ENCODE measurements at regions not wholly inside any gene's neighbourhood (a gene's known extent, or its start where the extent isn't known, plus 50 kb on each side); places are given as distances from the start of the nearest gene placed in this dataset.
"Not testable (repeated sequence)": the region's sequence is repeated elsewhere in the genome, so short reads cannot be mapped to it uniquely, and the experiment has no call there.

DNA sequence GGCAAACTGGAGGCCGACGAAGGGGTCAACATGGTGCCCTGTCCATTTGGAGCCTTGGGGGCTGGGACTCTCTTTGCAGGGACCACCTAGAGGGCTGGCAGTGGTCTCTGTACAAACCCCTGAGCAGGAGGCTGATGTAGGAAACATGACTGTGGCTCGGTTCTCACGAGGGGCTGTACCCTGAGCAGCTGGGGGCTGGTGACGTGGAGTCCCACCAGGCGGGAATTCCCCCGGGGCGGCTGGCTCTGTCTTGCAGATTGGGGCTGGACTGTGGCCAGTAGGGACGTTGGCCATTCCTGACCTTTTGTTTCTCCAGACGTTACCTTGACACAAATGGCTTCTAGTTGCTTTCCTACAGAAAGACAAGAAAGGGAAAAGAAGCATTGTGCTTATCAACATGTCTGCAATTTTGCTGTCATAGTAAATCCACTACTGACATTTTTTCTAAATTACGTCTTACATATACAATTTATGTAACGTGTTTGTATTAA, 115.6 kb upstream of the PRKX start:
- H3K27me3 Mint-ChIP-seq, result not testable (repeated sequence)

DNA sequence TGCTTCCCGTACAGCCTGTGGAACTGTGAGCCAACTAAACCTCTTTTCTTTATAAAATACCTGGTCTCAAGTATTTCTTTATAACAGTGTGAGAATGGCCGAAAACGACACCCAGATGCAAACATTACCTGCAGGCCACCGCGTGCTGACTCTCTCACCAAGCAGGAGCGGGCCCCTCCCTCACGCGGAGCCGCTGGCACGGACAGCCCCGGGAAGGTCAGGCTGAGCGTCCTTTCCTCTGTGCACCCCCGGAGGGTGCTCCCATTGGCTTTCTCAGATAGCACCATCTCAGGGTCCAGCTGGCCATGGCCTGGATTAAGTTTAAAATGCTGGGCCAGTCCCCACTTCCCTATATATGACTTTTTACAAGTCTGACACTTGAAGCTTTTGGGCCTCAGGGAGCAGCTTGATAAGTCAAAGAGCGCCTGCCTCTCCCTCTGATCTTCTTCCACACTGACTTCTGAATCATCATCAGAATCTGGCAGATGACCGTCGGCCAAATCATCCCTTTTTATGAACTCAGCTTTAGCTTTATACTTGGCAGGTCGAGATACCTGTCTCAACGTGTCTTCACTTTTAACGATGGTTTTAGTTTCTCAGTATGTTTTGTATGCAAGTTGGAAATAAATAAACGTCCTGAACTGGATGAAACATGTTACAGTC, 115.1 kb upstream of the PRKX start:
- H3K4me3 ChIP-seq (ENCODE audit: low read length); H3K9me3 ChIP-seq (ENCODE audit: low read length); H3K4me3 Mint-ChIP-seq; H3K9me3 Mint-ChIP-seq; H3K4me1 Mint-ChIP-seq; H3K27me3 Mint-ChIP-seq; H3K27ac Mint-ChIP-seq; H3K27me3 ChIP-seq (ENCODE audit: insufficient read depth, low read length, poor library complexity, severe bottlenecking); H3K4me1 ChIP-seq (ENCODE audit: insufficient read depth, low read length); POLR2A ChIA-PET; CTCF ChIA-PET; H3K27ac ChIP-seq (ENCODE audit: low read depth, low read length); H3K36me3 Mint-ChIP-seq; H3K36me3 ChIP-seq (ENCODE audit: insufficient read depth, low read length); DNase-seq: not testable (repeated sequence)

More for the DNA sequence above, 115.6 kb upstream of the PRKX start:
- H3K9me3 ChIP-seq (ENCODE audit: low read length); POLR2A ChIA-PET; H3K4me3 Mint-ChIP-seq; H3K36me3 Mint-ChIP-seq; H3K27ac Mint-ChIP-seq; H3K36me3 ChIP-seq (ENCODE audit: insufficient read depth, low read length); H3K4me1 Mint-ChIP-seq; H3K9me3 Mint-ChIP-seq; H3K4me3 ChIP-seq (ENCODE audit: low read length); H3K27me3 ChIP-seq (ENCODE audit: insufficient read depth, low read length, poor library complexity, severe bottlenecking); H3K4me1 ChIP-seq (ENCODE audit: insufficient read depth, low read length); DNase-seq; H3K27ac ChIP-seq (ENCODE audit: low read depth, low read length); CTCF ChIA-PET: not testable (repeated sequence)

DNA sequence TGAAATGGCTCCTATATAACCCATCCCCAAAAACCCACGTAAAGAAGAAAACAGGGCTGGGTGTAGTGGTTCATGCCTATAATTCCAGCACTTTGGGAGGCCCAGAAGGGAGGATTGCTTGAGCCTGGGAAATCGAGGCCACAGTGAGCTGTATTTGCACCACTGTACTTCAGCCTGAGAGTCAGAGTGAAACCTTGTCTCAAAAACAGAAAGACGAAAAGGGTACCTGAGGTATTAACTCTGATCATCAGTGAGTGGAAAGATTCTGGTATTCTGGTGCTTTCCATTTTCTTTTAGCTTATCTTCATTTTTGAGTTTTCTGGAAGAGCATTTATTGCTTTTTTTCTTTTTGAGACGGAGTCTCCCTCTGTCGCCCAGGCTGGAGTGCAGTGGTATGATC, 110.6 kb upstream of the PRKX start:
- H3K9me3 ChIP-seq (ENCODE audit: low read length); H3K27ac ChIP-seq (ENCODE audit: low read depth, low read length); H3K27ac Mint-ChIP-seq; DNase-seq; H3K4me1 ChIP-seq (ENCODE audit: insufficient read depth, low read length); H3K36me3 ChIP-seq (ENCODE audit: insufficient read depth, low read length); H3K4me3 Mint-ChIP-seq; H3K27me3 ChIP-seq (ENCODE audit: insufficient read depth, low read length, poor library complexity, severe bottlenecking); H3K4me1 Mint-ChIP-seq; POLR2A ChIA-PET; H3K27me3 Mint-ChIP-seq; H3K4me3 ChIP-seq (ENCODE audit: low read length); CTCF ChIA-PET; H3K9me3 Mint-ChIP-seq: not testable (repeated sequence)
- peaks cover 0 to 29% (median 16%) of the 10 kb centered on the region in 3 donors for H3K36me3 Mint-ChIP-seq

DNA sequence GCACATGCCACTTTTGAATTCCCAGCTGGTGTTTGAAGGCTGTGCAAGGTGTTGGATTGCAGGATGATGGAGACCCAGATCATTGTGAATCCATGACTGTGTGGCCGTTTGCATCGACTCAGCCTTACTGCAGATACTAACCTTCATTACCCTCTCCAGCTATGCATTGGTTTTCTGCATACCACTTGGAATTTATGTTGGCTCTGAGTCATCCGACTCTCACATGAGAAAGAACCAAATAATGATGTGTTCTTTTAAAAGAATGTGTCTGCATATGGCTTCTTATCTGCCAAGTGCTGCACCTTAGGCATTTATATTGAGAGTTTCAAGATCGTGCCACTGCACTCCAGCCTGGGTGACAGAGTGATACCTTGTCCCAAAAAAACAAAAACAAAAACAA, 106.7 kb upstream of the PRKX start:
- Mint-ChIP-seq H3K4me3 (no peak overlapping the region), H3K36me3 (peaks cover 0 to 28% (median 16%) of the 10 kb centered on the region in 3 donors), H3K4me1 (peaks cover 12 to 21% (median 20%) of the 10 kb centered on the region in 3 donors), H3K27me3 (no peaks in the 10 kb centered on the region), H3K9me3 (no peaks in the 10 kb centered on the region), H3K27ac (peak overlapping the region in 6 of 8 donors; percentile 11 to 90 (median 38))
- H3K4me3 ChIP-seq (ENCODE audit: low read length), result no peak overlapping the region
- ChIA-PET POLR2A (no interaction called here), CTCF (no interaction called here)
- no peaks in the 10 kb centered on the region for H3K4me1 ChIP-seq (ENCODE audit: insufficient read depth, low read length)
- no peaks in the 10 kb centered on the region for H3K9me3 ChIP-seq (ENCODE audit: low read length)
- DNase-seq, result no peak
- H3K36me3 ChIP-seq (ENCODE audit: insufficient read depth, low read length), result no peaks in the 10 kb centered on the region
- H3K27me3 ChIP-seq (ENCODE audit: insufficient read depth, low read length, poor library complexity, severe bottlenecking), result no peaks in the 10 kb centered on the region
- no peak overlapping the region for H3K27ac ChIP-seq (ENCODE audit: low read depth, low read length)

DNA sequence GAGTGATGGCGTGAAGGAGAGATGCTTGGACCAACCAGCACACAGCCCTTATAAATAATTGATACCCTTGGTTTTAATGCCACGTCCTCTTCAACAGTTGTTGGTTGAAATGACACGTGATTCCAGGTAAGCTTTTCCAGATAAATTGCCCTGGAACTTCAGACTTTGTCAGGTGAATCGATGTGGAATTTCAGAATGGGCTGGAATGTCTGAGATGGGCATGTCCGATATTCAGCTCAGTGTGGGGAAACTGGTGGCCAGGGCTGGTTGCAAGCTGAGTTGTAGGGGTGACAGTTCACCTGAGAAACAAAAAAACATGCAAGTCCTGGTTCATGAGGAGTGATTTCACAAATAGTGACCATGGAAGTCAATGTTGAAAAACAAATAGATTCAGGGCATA, 104.0 kb upstream of the PRKX start:
- H3K9me3 Mint-ChIP-seq; H3K4me3 ChIP-seq (ENCODE audit: low read length); H3K27me3 ChIP-seq (ENCODE audit: insufficient read depth, low read length, poor library complexity, severe bottlenecking); CTCF ChIA-PET; H3K9me3 ChIP-seq (ENCODE audit: low read length); POLR2A ChIA-PET; DNase-seq; H3K27ac ChIP-seq (ENCODE audit: low read depth, low read length); H3K27me3 Mint-ChIP-seq; H3K4me1 ChIP-seq (ENCODE audit: insufficient read depth, low read length); H3K36me3 ChIP-seq (ENCODE audit: insufficient read depth, low read length): not testable (repeated sequence)
- peaks cover 18 to 28% (median 20%) of the 10 kb centered on the region in 3 donors for H3K4me1 Mint-ChIP-seq
- H3K27ac Mint-ChIP-seq, result peak overlapping the region in 6 of 8 donors; percentile 81 to 99 (median 92)
- peaks cover 0 to 23% (median 9%) of the 10 kb centered on the region in 3 donors for H3K36me3 Mint-ChIP-seq
- H3K4me3 Mint-ChIP-seq, result peak overlapping the region in 5 of 7 donors; percentile 38 to 87 (median 81)

DNA sequence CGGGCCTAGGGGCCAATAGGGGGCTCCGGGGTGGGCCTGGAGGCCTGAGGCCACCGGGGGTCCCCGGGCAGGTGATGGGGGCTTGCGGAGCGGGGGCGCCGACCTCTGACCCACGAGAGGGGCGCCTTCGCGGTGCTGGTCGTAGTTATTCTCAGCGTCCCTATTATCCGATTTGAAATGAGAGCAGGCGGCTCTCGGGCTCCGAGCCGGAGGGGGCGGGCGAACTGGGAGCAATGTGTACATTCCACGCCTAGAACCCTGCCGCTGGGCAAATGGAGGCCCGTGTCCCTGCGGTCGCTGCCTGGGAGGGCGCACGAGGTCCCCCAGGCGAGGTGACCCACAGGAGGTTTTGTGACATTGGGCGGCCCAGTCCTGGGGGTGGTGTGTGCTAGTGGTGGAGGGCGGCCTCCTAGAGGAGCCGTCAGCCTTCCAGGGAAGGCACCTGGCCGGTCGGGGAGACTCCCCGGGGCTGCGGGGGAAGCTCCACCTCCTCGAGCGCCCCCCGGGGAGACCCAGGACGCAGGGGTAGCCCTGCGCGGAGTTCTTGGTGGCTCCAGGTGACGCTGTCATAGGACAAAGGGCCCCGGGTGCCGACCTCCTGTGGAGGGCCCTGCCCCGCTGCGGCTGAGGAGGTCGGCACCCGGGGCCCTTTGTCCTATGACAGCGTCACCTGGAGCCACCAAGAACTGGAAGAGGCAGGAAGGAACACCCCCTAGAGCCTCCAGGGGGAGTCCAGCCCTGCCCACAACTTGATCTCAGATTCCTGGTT, 102.6 kb upstream of the PRKX start:
- Mint-ChIP-seq H3K4me1 (peaks cover 28 to 42% (median 30%) of the 10 kb centered on the region in 3 donors), H3K27ac (peak overlapping the region; percentile 50 to 99 (median 92)), H3K9me3 (no peaks in the 10 kb centered on the region), H3K27me3 (no peaks in the 10 kb centered on the region), H3K36me3 (peaks cover 0 to 20% (median 7%) of the 10 kb centered on the region in 3 donors), H3K4me3 (peak overlapping the region; percentile 71 to 99 (median 84))
- ChIA-PET CTCF (no interaction called here), POLR2A (no interaction called here)
- DNase-seq, result peak; percentile 3 to 53 (median 41)
- Histone ChIP-seq H3K27me3 (ENCODE audit: insufficient read depth, low read length, poor library complexity, severe bottlenecking) (no peaks in the 10 kb centered on the region), H3K4me1 (ENCODE audit: insufficient read depth, low read length) (no peaks in the 10 kb centered on the region), H3K4me3 (ENCODE audit: low read length) (peak overlapping the region; percentile 22), H3K36me3 (ENCODE audit: insufficient read depth, low read length) (no peaks in the 10 kb centered on the region), H3K27ac (ENCODE audit: low read depth, low read length) (peak overlapping the region; percentile 73), H3K9me3 (ENCODE audit: low read length) (no peaks in the 10 kb centered on the region)

DNA sequence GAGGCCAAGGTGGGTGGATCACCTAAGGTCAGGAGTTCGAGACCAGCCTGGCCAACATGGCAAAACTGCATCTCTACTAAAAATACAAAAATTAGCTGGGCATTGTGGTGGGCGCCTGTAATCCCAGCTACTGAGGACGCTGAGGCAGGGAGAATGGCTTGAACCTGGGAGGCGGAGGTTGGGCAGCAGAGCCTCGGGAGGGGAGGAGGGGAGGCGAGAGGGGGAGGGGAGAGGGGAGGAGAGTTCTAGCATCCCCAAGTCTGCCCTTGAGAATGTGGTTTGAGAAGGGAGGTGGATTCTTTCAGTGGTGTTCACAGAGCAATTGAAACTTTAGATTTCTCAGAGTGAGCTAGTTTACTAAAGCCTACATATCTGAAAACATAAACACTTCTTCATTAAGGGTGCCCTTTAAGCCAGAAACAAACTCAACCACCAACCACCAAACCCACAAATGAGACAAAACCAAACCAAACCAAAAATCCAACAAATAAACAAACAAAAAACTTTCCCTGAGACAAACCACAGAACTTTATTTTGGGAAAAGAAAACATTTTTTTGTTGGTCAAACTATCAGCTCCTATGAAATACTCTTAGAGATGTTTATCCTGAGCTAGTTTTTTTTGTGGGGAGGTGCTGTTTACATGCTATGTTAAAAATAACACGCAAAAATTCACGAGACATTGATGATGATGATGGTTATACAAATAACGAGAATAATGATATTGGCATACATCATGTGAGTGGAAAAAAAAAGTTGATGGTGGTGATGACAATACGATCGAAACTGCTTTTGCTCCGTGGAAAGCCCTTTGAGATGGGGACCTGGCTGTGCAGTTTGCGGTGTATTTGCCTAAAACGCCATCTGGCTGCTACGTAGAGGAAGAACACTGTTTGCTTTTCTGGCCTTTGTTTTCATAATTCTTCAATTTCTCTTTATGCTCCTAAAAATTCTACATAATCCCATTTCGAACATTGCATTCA, 98.2 kb upstream of the PRKX start:
- ChIA-PET POLR2A (no interaction called here), CTCF (interaction anchor here (0.6 to 1.5 kb wide), 5 partner anchors 96 to 210 kb away, joined by 3 to 12 read pairs (median 4); no protein-coding TSS in a partner anchor)
- H3K4me1 Mint-ChIP-seq, result peaks cover 17 to 28% (median 19%) of the 10 kb centered on the region in 3 donors
- DNase-seq, result peak; percentile 17 to 66 (median 53)
- H3K27me3 Mint-ChIP-seq, result peaks cover 19 to 22% of the 10 kb centered on the region in 2 donors
- Histone ChIP-seq H3K36me3 (ENCODE audit: insufficient read depth, low read length) (no peaks in the 10 kb centered on the region), H3K27me3 (ENCODE audit: insufficient read depth, low read length, poor library complexity, severe bottlenecking) (no peaks in the 10 kb centered on the region), H3K4me1 (ENCODE audit: insufficient read depth, low read length) (no peaks in the 10 kb centered on the region), H3K27ac (ENCODE audit: low read depth, low read length) (no peak overlapping the region), H3K9me3 (ENCODE audit: low read length) (no peaks in the 10 kb centered on the region), H3K4me3 (ENCODE audit: low read length) (no peak overlapping the region)
- H3K9me3 Mint-ChIP-seq, result no peaks in the 10 kb centered on the region
- peak overlapping the region; percentile 54 to 86 (median 69) for H3K4me3 Mint-ChIP-seq
- peak overlapping the region; percentile 63 to 90 (median 82) for H3K27ac Mint-ChIP-seq
- H3K36me3 Mint-ChIP-seq, result peaks cover 0 to 4% (median 0%) of the 10 kb centered on the region in 3 donors

Measured in CD8-positive, alpha-beta memory T cell (primary cell).